Urothelium cell line (cell line): ENCODE measurements at regions not wholly inside any gene's neighbourhood (a gene's known extent, or its start where the extent isn't known, plus 50 kb on each side); places are given as distances from the start of the nearest gene placed in this dataset.
"Not testable (repeated sequence)": the region's sequence is repeated elsewhere in the genome, so short reads cannot be mapped to it uniquely, and the experiment has no call there.

Experiments
- DNase-seq: peaks from one replicate; pipeline ENCODE4 v3.0.0; 2011; ENCODE audit warnings: low spot score, mixed read lengths
- FAIRE-seq: peaks from 2 replicates; lab custom pipeline; 2011; peaks lifted over from hg19 to GRCh38; lab: Jason Lieb, UNC

GRCh38 chr12:68476794-68477193 is 133.9 kb upstream of the RAP1B start:
- FAIRE-seq (no peak), DNase-seq (no peak)

GRCh38 chr12:68477261-68477772 is 133.4 kb upstream of the RAP1B start:
- FAIRE-seq = no peak
- no peak for DNase-seq

DNA sequence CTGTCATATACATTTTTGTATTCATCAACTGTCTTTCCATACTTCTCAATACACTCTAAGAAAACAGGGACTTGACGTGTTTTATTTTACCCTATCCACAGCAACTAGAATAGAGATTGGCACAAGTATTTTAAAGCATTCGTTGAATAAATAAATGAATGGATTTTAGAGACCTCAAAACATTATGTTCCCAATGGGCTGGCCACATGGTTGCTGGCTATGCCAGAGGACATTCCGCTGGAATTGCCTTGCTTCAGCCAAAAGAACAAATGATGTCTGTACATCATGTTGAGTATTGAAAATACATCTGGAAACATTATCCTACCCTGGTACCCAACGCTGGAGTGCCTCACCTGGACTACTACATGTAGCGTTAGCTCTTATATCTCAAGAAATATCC is 132.8 kb upstream of the RAP1B start:
- no peak for FAIRE-seq
- no peak for DNase-seq

GRCh38 chr12:68478516-68479260 is 132.0 kb upstream of the RAP1B start:
- no peak for FAIRE-seq

DNA sequence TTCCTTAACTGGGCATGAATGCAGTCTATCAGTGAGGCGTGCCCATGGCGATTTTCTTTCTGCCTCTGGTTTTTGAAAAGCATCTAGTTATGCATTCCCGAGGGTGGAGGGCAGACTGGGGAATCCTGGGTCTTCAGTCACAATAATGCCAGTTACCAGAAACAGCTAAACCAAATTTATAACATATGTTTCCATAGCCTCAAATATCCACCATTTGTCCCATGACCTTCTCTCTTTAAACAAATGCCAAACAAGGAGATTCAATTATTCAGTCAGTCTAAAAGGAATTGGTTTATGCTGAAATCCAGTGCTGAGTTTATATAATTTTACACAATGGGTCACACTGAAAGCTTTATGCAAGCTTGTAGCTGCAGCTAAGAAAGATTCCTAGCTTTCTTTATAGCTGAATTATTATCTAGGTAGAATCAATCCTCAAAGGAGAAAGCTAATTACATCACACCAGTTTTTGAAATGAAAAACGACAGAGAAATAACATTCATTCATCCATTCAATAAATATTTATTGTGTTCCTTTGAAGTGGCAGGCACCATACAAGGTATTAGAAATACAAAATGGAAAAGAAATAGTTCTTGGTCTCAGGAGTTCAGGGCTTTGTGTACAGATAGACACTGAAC is 131.3 kb upstream of the RAP1B start:
- FAIRE-seq = no peak

More at GRCh38 chr12:68478516-68479260, 132.0 kb upstream of the RAP1B start:
- no peak for DNase-seq

DNA sequence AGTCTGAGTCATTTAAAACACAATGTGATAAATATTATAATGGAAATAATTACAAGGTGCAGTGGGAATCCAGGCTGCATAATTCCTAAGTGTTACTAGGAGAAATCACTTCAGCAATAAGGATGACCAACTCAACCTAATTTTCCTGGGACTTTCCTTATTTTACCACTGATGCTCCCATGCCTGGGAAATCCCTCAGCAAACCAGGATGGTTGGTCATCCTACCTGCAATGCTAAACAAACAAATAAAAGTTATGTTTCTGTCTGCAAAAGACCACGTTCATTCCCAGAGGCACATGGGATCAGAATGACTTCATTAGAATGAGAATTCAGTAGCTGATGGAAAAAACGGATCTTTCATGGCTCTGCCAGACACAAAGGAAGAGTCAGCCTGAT is 130.8 kb upstream of the RAP1B start:
- DNase-seq (no peak), FAIRE-seq (no peak)

More for the DNA sequence above, 131.3 kb upstream of the RAP1B start:
- no peak for DNase-seq

GRCh38 chr12:68480526-68480925 is 130.2 kb upstream of the RAP1B start:
- DNase-seq (no peak), FAIRE-seq (no peak)

GRCh38 chr12:68481181-68481941 is 129.3 kb upstream of the RAP1B start:
- DNase-seq (no peak), FAIRE-seq (no peak)

- FAIRE-seq (no peak), DNase-seq (no peak)
Observed at GRCh38 chr12:68482014-68482413, 128.7 kb upstream of the RAP1B start.

DNA sequence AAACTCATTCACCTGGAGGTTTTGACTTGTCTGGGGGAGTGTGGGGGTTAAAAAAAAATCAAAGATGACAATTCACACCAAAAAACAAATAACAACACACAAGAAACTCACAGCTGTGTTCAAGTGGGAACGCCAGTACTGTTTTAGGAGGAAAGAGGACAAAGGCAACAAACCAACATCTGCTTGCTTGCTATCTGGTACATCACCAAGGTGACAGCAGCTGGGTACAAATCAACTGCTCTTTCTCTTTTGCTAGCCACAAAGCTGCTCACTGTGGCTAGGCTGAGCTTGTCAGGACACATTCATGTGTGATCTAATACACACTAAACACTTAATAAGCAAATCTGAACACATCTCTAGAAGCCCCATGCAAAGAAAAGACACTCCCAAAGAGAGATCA is 128.0 kb upstream of the RAP1B start:
- FAIRE-seq = no peak
- DNase-seq = no peak

- no peak for FAIRE-seq
- no peak for DNase-seq
Observed at GRCh38 chr12:68483592-68484383, 126.9 kb upstream of the RAP1B start.

GRCh38 chr12:68484578-68484977 is 126.1 kb upstream of the RAP1B start:
- not testable (repeated sequence) for DNase-seq, FAIRE-seq

DNA sequence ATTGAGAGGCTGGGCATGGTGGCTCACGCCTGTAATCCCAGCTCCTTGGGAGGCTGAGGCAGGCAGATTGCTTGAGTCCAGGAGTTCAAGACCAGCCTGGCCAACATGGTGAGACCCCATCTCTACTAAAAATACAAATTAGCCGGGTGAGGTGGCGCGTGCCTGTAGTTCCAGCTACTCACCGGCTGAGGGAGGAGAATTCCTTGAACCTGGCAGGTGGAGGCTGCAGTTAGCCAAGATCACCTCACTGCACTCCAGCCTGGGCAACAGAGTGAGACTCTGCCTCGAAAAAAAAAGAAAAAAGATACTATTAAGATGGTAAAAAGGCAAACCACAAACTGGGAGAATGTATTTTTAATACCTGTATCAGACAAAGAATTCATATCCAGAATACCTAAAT is 124.2 kb upstream of the RAP1B start:
- not testable (repeated sequence) for FAIRE-seq, DNase-seq

- FAIRE-seq (no peak), DNase-seq (no peak)
Observed at GRCh38 chr12:68487721-68488309, 122.9 kb upstream of the RAP1B start.

DNA sequence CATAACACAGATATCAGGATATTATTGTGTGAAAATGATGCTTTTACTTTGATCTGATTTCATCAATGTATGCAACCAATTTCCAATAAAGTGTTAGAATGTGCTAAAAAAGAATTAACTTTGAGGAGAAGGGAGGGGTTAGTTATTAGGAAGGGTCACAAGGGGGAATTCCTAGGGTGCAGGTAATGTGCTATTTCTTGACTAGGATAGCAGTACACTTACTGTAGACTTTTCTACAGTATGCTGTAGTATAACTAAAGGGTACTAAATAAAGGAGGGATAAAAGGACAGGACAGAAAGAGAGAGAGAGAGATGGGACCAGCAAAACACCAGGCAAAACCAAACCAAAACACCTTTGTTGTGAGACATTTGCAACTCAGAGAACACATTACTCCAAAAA is 121.4 kb upstream of the RAP1B start:
- no peak for DNase-seq
- no peak for FAIRE-seq

GRCh38 chr12:68490476-68490875 is 120.2 kb upstream of the RAP1B start:
- FAIRE-seq = no peak
- no peak for DNase-seq

- DNase-seq (no peak), FAIRE-seq (no peak)
Observed at GRCh38 chr12:68491204-68491960, 119.3 kb upstream of the RAP1B start.

DNA sequence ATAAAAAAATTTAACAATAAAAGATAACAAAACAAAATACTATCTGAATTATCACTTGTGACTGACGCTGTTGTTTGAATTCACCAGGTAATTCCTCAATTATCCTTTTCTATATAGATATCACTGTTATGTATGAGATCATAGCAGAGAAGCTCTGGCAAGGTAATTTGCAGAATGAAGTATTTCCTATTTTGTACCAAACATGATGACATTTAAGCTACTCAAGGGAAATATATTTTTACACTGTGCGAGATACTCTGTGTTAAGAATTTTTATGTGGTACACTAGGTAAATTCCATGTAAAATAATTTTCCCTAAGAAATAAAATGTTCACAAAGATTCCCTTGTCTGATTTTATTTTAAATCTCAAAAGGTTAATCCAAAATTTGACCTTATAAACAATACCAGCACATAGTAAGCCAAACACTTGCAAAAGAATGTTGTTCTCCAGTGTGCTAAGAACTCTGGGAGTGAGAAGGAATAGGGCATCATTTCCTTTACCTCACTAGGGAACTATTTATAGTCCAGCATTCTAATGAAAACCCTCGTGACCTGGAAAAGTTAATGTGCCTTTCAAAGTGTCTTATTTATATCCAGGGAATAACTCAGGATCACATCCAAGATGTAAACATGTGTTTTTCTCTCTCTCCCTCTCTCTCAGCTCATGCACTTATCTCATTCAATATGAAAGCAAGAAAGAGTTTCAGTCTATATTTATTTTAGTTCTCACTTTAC is 115.2 kb upstream of the RAP1B start:
- FAIRE-seq (no peak), DNase-seq (peak; percentile 12)

DNA sequence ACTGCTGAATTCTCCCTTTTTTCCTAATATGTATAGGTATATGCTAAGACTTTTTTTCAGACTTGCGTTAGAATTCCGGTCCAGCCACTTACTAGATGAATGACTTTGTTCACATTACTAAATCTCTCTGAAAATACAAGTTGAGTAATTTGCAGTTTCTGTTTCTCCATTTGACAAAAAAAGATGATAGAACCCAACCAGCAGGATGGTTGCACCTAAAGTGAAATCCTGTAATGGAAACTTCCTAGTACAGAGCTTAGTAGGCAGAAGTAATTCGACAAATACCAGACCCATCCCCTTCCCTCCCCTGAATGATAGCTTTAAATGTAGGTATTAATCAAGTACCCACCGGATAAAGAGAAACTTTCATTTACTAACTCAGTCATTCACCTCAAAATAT is 113.6 kb upstream of the RAP1B start:
- DNase-seq = no peak
- FAIRE-seq = no peak
